ENCODE measurements at regions not wholly inside any gene's neighbourhood (a gene's known extent, or its start where the extent isn't known, plus 50 kb on each side); places are given as distances from the start of the nearest gene placed in this dataset.

DNA sequence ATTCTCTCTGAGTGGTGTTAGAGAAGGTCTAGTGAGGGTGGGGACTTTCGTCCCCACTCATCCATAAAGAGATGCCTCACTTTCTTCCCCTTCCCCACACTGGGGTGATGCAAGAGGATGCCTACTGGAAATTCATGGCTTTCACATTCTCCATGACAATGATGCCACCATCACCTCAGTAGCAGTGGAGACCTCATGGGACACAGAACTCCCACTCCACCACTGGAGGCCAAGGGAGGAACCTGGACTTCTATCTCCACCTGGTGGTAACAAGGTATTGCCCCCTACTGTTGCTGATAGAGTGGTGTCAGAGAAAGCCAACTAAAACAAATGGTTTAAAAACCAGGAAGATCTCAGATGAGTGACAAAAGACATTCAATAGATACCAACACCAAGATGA is 110.9 kb downstream of the INHBB start:
- TF ChIP-seq, protein P1, sequence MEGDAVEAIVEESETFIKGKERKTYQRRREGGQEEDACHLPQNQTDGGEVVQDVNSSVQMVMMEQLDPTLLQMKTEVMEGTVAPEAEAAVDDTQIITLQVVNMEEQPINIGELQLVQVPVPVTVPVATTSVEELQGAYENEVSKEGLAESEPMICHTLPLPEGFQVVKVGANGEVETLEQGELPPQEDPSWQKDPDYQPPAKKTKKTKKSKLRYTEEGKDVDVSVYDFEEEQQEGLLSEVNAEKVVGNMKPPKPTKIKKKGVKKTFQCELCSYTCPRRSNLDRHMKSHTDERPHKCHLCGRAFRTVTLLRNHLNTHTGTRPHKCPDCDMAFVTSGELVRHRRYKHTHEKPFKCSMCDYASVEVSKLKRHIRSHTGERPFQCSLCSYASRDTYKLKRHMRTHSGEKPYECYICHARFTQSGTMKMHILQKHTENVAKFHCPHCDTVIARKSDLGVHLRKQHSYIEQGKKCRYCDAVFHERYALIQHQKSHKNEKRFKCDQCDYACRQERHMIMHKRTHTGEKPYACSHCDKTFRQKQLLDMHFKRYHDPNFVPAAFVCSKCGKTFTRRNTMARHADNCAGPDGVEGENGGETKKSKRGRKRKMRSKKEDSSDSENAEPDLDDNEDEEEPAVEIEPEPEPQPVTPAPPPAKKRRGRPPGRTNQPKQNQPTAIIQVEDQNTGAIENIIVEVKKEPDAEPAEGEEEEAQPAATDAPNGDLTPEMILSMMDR (IDR thresholded peaks at IDR 0.05; ENCODE audit: low read length), result no peak
- TF ChIP-seq EZH2 (optimal IDR thresholded peaks at IDR 0.05; ENCODE audit: low read depth, low read length) (no peak), EZH2phosphoT487 (IDR thresholded peaks at IDR 0.05; ENCODE audit: low read length) (no peak)

Measured in MM.1S (cell line).